Heart left ventricle (tissue), 16 donors: ENCODE measurements at regions not wholly inside any gene's neighbourhood (a gene's known extent, or its start where the extent isn't known, plus 50 kb on each side); places are given as distances from the start of the nearest gene placed in this dataset.

Experiments
- ATAC-seq, 4 donors: fragments of 200-7000 bp; cut with Tn5 transposase; one replicate each; pipeline ENCODE4 v1.9.1; 2020 to 2022; ENCODE audit warnings: moderate library complexity in 4 of 4, mild to moderate bottlenecking in 3 of 4, moderate number of reproducible peaks in 1 of 4
- DNase-seq, 5 donors: peaks; one replicate each; pipeline ENCODE4 v3.0.0-alpha.2; 2020
- H3K27ac ChIP-seq, 12 donors: fragments of 200-600 bp; sonication (generic) in 4 of 12; one replicate each; pipeline versions ENCODE4 v1.5.0 to v1.8.0; 2016 to 2022; ENCODE audit warnings: mild to moderate bottlenecking in 2 of 12
- H3K27me3 ChIP-seq, 9 donors: fragments of 200-600 bp; sonication (generic) in 2 of 9; one replicate each; pipeline versions ENCODE4 v1.5.1 to v1.8.0; 2016 to 2022; ENCODE audit warnings: mild to moderate bottlenecking in 3 of 9
- H3K36me3 ChIP-seq, 9 donors: fragments of 200-600 bp; sonication (generic) in 2 of 9; one replicate each; pipeline versions ENCODE4 v1.5.0 to v1.8.0; 2018 to 2022; ENCODE audit warnings: mild to moderate bottlenecking in 2 of 9
- H3K4me1 ChIP-seq, 12 donors: fragments of 200-600 bp; sonication (generic) in 4 of 12; one replicate each; pipeline versions ENCODE4 v1.5.0 to v1.8.0; 2016 to 2022; ENCODE audit warnings: mild to moderate bottlenecking in 3 of 12
- H3K4me3 ChIP-seq, 12 donors: fragments of 200-600 bp; sonication (generic) in 4 of 12; one replicate each; pipeline versions ENCODE4 v1.5.0 to v1.8.0; 2017 to 2022; ENCODE audit warnings: mild to moderate bottlenecking in 9 of 12, moderate library complexity in 4 of 12
- H3K9me3 ChIP-seq, 12 donors: fragments of 200-600 bp; sonication (generic) in 4 of 12; one replicate each; pipeline versions ENCODE4 v1.5.0 to v1.8.0; 2016 to 2022; ENCODE audit warnings: mild to moderate bottlenecking in 1 of 12
- POLR2A ChIP-seq, 2 donors: fragments of 450-650 bp; IDR thresholded peaks; one replicate each; pipeline ENCODE4 v1.6.1; 2017; ENCODE audit warnings: antibody characterized with exemption in 2 of 2, mild to moderate bottlenecking in 2 of 2, moderate library complexity in 2 of 2
- WGBS, 4 donors: extraction: QIAGEN DNeasy Blood & Tissue Kit in 2 of 4; methylation state at CpG; one replicate each; pipeline versions ENCODE4 v1.1.5 to v1.1.7; 2013 to 2018; 5-methylcytosine and 5-hydroxymethylcytosine counted together
- intact Hi-C, 10 donors: fragments of 100-400 bp; cut with DNase I; formaldehyde crosslinking; loops; one replicate each; pipeline versions ENCODE4 v1.11.1 to v1.14.2; 2022
- TF ChIP-seq, protein P1 (sequence below), 12 donors: fragments of 200-600 bp; sonication (generic) in 4 of 12; IDR thresholded peaks; one replicate each; pipeline versions ENCODE4 v1.5.0 to v1.8.0; 2018 to 2022; ENCODE audit warnings: antibody characterized with exemption in 12 of 12, mild to moderate bottlenecking in 5 of 12
- donor health status: ischemic (EF 13 %, LVEDD 7.1; RV severe dilation, severe dysfunction).
- donor health status: healthy with polysubstance abuse.
- donor health status: DM: no; HTN: yes; CAD: no.
- donor health status: DM: no; HTN: no; CAD: no.
- donor health status: ischemic (EF 25% LVEDD 6.9; RV normal size, moderate dysfunction).
- donor health status: ischemic (EF 25% LVEDD 5.7; RV mildly dilated, moderate dysfunction).
- donor health status: healthy.
- donor health status: DM: yes; HTN: yes; CAD: no.
- donor health status: ischemic (EF 35%, LVEDD 5.7; RV mildly dilated, moderate dysfunction).
- donor health status: nonischemic (EF 11% LVEDD 7.7; RV severe dilation, severe dysfunction).
- donor health status: DM: yes; HTN: yes; CAD: no.
- donor health status: PGD.
- donor health status: ischemic (EF 29% LVEDD 5.4; RV normal size, mild dysfunction).
- donor health status: nonischemic (EF 23%, LVEDD 6.1; RV moderate dilation, normal function).

DNA sequence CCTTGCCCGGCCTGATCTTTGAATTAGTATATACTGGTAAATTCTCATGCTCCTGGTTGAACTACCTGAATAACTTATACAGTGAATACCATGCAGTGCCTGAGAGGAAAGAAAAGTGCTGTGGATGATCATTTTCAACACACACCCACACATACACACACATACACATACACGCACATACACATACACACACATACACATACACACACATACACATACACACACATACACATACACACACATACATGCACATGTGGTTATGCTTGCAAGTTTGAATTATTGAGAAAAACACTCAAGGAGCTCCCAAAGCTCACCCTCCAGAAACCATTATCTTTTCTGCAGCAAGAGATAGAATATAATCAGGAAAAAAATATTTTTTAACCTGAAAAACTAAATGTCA lies 366.9 kb upstream of the RASGEF1B start:
- intact Hi-C loops = no loop called here
- WGBS, 4 donors = 88 to 95% (median 90%) methylated on average over 2 of the region's 2 CpGs
- ATAC-seq (no peak), DNase-seq (no peak)
- TF ChIP-seq, protein P1, sequence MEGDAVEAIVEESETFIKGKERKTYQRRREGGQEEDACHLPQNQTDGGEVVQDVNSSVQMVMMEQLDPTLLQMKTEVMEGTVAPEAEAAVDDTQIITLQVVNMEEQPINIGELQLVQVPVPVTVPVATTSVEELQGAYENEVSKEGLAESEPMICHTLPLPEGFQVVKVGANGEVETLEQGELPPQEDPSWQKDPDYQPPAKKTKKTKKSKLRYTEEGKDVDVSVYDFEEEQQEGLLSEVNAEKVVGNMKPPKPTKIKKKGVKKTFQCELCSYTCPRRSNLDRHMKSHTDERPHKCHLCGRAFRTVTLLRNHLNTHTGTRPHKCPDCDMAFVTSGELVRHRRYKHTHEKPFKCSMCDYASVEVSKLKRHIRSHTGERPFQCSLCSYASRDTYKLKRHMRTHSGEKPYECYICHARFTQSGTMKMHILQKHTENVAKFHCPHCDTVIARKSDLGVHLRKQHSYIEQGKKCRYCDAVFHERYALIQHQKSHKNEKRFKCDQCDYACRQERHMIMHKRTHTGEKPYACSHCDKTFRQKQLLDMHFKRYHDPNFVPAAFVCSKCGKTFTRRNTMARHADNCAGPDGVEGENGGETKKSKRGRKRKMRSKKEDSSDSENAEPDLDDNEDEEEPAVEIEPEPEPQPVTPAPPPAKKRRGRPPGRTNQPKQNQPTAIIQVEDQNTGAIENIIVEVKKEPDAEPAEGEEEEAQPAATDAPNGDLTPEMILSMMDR (IDR thresholded peaks at IDR 0.05) = no peak
- TF ChIP-seq POLR2A (IDR thresholded peaks at IDR 0.05) = no peak
- no peaks in the 10 kb centered on the region for H3K9me3 ChIP-seq
- no peak overlapping the region for H3K27ac ChIP-seq
- H3K36me3 ChIP-seq = no peaks in the 10 kb centered on the region
- H3K27me3 ChIP-seq = no peaks in the 10 kb centered on the region
- H3K4me3 ChIP-seq = no peak overlapping the region
- H3K4me1 ChIP-seq = peaks cover 0 to 3% (median 0%) of the 10 kb centered on the region in 12 donors

DNA sequence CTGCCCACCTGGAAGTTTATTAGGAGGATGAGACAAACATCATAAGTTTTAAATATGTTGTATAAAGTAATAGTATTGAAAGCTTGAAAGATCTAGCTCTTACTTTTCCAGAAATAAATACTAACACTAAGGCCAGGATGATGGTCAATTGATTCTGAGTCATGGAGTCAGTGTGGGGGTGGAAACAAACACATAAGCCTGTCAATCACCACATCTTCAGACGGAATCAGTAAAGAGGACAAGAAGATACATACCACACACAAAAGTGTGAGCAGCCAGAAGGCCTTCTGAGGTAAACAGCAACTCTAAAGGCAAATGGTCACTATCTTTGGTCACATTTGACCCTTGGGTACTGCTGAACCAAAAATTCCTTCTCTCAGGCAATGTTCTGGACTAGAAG lies 365.0 kb upstream of the RASGEF1B start:
- no peak for TF ChIP-seq POLR2A (IDR thresholded peaks at IDR 0.05)
- TF ChIP-seq, protein P1 (IDR thresholded peaks at IDR 0.05) = no peak

DNA sequence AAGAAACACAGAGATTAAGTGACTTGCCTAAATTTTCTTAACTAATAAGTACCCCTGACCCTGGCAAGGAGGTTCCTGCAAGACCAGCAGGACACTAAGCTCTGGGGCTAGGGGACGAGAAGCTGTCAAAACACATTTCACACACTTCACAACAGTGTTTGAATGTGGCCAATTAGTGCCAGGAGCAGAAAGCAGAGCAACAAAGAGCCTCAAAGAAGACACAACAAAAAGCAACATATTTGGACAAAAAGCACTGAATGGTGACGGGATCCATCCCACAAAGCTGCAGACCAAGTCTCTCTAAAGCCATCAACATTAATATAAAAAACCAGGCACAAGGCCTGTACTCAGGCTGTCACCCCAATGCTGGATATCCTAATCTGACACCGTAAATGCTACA lies 361.9 kb upstream of the RASGEF1B start:
- DNase-seq = no peak
- no peaks in the 10 kb centered on the region for H3K27me3 ChIP-seq
- TF ChIP-seq, protein P1 (IDR thresholded peaks at IDR 0.05) = no peak
- TF ChIP-seq POLR2A (IDR thresholded peaks at IDR 0.05) = no peak
- H3K27ac ChIP-seq = no peak overlapping the region
- no peak overlapping the region for H3K4me3 ChIP-seq
- H3K9me3 ChIP-seq = no peaks in the 10 kb centered on the region
- WGBS, 4 donors = 80 to 92% (median 88%) methylated on average over 3 of the region's 3 CpGs
- intact Hi-C loops = no loop called here
- ATAC-seq = no peak
- H3K36me3 ChIP-seq = no peaks in the 10 kb centered on the region
- H3K4me1 ChIP-seq = peaks cover 0 to 3% (median 0%) of the 10 kb centered on the region in 12 donors

More for the DNA sequence above, 365.0 kb upstream of the RASGEF1B start:
- intact Hi-C loops = no loop called here
- WGBS, 4 donors = 2 to 88% (median 47%) methylated on average over 1 of the region's 1 CpG
- no peak for DNase-seq
- Histone ChIP-seq H3K27me3 (no peaks in the 10 kb centered on the region), H3K4me3 (no peak overlapping the region), H3K36me3 (no peaks in the 10 kb centered on the region), H3K27ac (no peak overlapping the region), H3K4me1 (peaks cover 0 to 3% (median 0%) of the 10 kb centered on the region in 12 donors), H3K9me3 (no peaks in the 10 kb centered on the region)
- ATAC-seq = no peak

DNA sequence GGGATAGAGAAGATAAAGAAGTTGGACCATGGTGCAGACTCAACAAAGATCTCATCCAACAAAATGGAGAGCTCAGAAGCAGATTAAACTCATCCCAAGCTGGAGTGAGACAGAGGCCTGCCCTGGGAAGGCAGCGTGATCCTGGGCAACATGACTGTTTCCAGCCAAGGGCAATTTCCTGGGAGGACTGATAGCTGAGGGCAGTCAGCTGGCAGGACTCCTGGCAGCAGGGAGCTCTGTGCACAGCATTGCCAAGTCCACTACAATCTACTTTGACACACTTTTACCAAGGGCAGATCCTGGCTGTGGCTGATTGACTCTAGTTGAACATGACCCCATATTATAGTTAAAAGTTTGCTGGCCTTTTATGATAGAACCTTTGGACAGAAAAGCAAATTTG lies 357.3 kb upstream of the RASGEF1B start:
- intact Hi-C loops = loop anchor here in 1 of 10 donors (5.0 kb wide), 1 partner anchor 357 kb away; the partner anchor contains the start of gene RASGEF1B
- H3K9me3 ChIP-seq = no peaks in the 10 kb centered on the region
- peaks cover 0 to 3% (median 0%) of the 10 kb centered on the region in 12 donors for H3K4me1 ChIP-seq
- no peaks in the 10 kb centered on the region for H3K36me3 ChIP-seq
- no peaks in the 10 kb centered on the region for H3K27me3 ChIP-seq
- peak overlapping the region in 5 of 12 donors; percentile 23 to 73 (median 33) for H3K27ac ChIP-seq
- no peak overlapping the region for H3K4me3 ChIP-seq
- peak; percentile 99 to 100 (median 100) for ATAC-seq
- DNase-seq = peak; percentile 64 to 83 (median 70)
- 44 to 66% (median 56%) methylated on average over 1 of the region's 1 CpG for WGBS, 4 donors
- TF ChIP-seq, protein P1 (IDR thresholded peaks at IDR 0.05) = no peak
- no peak for TF ChIP-seq POLR2A (IDR thresholded peaks at IDR 0.05)
